Coronary artery (tissue), 2 donors: ENCODE measurements at regions not wholly inside any gene's neighbourhood (a gene's known extent, or its start where the extent isn't known, plus 50 kb on each side); places are given as distances from the start of the nearest gene placed in this dataset.

Experiments
- DNase-seq: peaks from one replicate; pipeline ENCODE4 v3.0.0-alpha.2; 2017; ENCODE audit warnings: low spot score
- H3K27ac ChIP-seq, 2 donors: fragments of 200-600 bp; sonication (generic); one replicate each; pipeline ENCODE4 v1.5.1; 2016 to 2019
- H3K4me3 ChIP-seq: fragments of 200-600 bp; sonication (generic); 2 replicates; pipeline ENCODE4 v1.5.1; 2016; ENCODE audit warnings: mild to moderate bottlenecking, moderate library complexity
- CTCF ChIP-seq: fragments of 200-600 bp; sonication (generic); IDR thresholded peaks from one replicate; pipeline ENCODE4 v1.5.1; 2019; ENCODE audit warnings: antibody characterized with exemption

- H3K27ac ChIP-seq: no peak overlapping the region
- DNase-seq: no peak
- no peak for TF ChIP-seq CTCF
- H3K4me3 ChIP-seq: no peak overlapping the region
Observed at GRCh38 chr12:58384196-58384595, 442.8 kb downstream of the ATP23 start.

- no peak for TF ChIP-seq CTCF
- no peak overlapping the region for H3K27ac ChIP-seq
- H3K4me3 ChIP-seq: no peak overlapping the region
- no peak for DNase-seq
Observed at GRCh38 chr12:58386136-58386535, 444.8 kb downstream of the ATP23 start.

GRCh38 chr12:58387199-58387598 is 445.8 kb downstream of the ATP23 start:
- TF ChIP-seq CTCF: no peak
- no peak overlapping the region for H3K4me3 ChIP-seq
- no peak overlapping the region for H3K27ac ChIP-seq
- DNase-seq: no peak

GRCh38 chr12:58388261-58388660 is 446.9 kb downstream of the ATP23 start:
- H3K4me3 ChIP-seq: no peak overlapping the region
- no peak for TF ChIP-seq CTCF
- no peak for DNase-seq
- no peak overlapping the region for H3K27ac ChIP-seq

- DNase-seq: no peak
- Histone ChIP-seq H3K27ac (no peak overlapping the region), H3K4me3 (no peak overlapping the region)
- TF ChIP-seq CTCF: no peak
Observed at GRCh38 chr12:58393152-58393551, 451.8 kb downstream of the ATP23 start.

- DNase-seq: no peak
- no peak for TF ChIP-seq CTCF
- Histone ChIP-seq H3K27ac (no peak overlapping the region), H3K4me3 (no peak overlapping the region)
Observed at GRCh38 chr12:58395056-58395455, 453.7 kb downstream of the ATP23 start.

- no peak overlapping the region for H3K4me3 ChIP-seq
- TF ChIP-seq CTCF: no peak
- DNase-seq: no peak
- H3K27ac ChIP-seq: no peak overlapping the region
Observed at GRCh38 chr12:58395470-58395869, 454.1 kb downstream of the ATP23 start.
